GM12892 (cell line): ENCODE measurements at regions not wholly inside any gene's neighbourhood (a gene's known extent, or its start where the extent isn't known, plus 50 kb on each side); places are given as distances from the start of the nearest gene placed in this dataset.

ENCODE experiments used
- POLR2A ChIP-seq: IDR thresholded peaks from 2 replicates; pipeline ENCODE4 v1.6.1; 2011; ENCODE audit warnings: low read depth, low read length, control low read depth
- POLR2AphosphoS5 ChIP-seq: IDR thresholded peaks from 2 replicates; pipeline ENCODE4 v1.6.1; 2011; ENCODE audit warnings: low read depth, low read length, control low read depth
- TAF1 ChIP-seq: IDR thresholded peaks from 2 replicates; pipeline ENCODE4 v1.6.1; 2011; ENCODE audit warnings: low read depth, mild to moderate bottlenecking, control low read depth, low read length, borderline replicate concordance

DNA sequence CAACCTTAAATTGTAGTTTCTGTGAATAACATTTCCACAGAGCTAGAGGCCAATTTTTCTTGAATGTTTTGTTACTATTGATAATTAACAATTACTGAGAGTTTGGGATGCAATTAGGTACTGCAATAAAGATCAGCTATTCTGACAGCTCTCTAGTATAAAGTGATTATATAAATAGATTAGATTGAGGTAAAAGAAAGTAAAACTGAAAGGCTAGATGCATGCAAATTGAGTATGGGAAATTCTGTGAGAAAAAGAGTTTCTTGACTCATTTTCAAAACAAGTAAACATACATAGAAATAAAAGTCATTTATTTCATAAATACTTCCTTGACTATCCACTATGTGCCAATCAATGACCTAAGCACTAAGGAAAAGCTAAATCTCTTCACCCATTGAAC, 1087.5 kb upstream of the ATXN8OS start:
- TF ChIP-seq POLR2AphosphoS5 (no peak), POLR2A (no peak), TAF1 (no peak)
